ENCODE measurements at regions not wholly inside any gene's neighbourhood (a gene's known extent, or its start where the extent isn't known, plus 50 kb on each side); places are given as distances from the start of the nearest gene placed in this dataset.

DNA sequence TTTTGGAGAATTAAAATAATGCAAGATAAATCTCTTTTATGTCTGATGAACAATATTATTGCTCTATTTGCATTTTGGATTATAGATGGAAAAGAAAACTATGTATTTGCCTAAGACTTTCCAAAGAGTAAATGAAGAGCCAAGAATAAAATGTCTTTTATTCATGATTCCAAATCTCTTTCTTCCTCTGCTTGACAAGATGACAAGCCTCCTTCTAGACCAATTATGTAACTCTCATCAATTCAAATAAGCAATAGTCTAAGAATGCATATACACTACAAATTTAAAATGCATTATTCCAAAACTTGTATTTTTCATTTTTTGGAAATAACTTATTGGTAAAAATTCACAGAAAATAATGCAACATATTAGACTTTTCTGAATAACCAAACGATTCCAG, 377.3 kb downstream of the GASK1B start:
- no peak for TF ChIP-seq LEF1 (IDR thresholded peaks at IDR 0.05; ENCODE audit: borderline replicate concordance)
- no peak for TF ChIP-seq TARDBP (IDR thresholded peaks at IDR 0.05)
- no peak for TF ChIP-seq FOXK2 (IDR thresholded peaks at IDR 0.05)
- no peak for TF ChIP-seq ELF4 (IDR thresholded peaks at IDR 0.05)
- TF ChIP-seq FOXA1 (IDR thresholded peaks at IDR 0.05) = no peak
- no peak for TF ChIP-seq BHLHE40 (IDR thresholded peaks at IDR 0.05; ENCODE audit: borderline replicate concordance)
- no peak for TF ChIP-seq NFRKB (IDR thresholded peaks at IDR 0.05)
- no peak for TF ChIP-seq HDGF (IDR thresholded peaks at IDR 0.05; ENCODE audit: borderline replicate concordance)
- TF ChIP-seq ZNF384 (IDR thresholded peaks at IDR 0.05) = no peak
- TF ChIP-seq FOXM1 (IDR thresholded peaks at IDR 0.05; ENCODE audit: borderline replicate concordance) = no peak
